ENCODE measurements at regions not wholly inside any gene's neighbourhood (a gene's known extent, or its start where the extent isn't known, plus 50 kb on each side); places are given as distances from the start of the nearest gene placed in this dataset.

DNA sequence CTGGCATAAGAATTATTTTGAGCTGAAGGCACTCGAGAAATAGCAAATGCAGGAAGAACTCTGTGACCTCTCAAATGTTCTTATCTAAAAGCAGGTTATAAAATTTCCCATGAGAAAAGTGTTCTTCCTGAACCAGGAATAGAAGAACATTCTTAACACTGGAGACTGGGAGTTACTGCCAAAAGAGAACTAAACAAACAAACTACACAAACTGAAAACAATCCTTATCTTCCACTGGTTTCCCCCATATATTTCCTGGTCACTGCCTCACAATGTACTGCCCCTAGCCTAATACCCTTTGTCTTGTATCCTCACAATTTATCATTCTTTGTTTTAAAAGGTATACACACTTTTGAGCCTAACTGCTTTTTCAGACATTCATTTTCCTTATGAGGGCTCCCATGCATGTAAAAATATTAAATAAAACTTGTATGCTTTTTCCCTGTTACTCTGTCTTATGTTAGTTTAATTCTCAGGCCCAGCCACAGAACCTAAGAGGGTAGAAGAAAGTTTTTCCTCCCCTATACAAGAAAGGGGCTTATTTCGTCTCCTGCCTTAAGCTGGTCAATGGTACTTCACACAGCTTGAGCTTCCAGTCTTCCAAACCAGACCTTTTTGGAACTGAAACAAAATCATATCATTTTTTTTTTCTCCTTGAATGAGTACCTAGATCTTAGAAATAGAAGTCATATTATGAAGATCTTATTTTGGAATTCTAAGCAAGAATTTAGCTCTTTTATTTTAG lies 110.6 kb downstream of the MSTN start:
- TF ChIP-seq, protein P1, sequence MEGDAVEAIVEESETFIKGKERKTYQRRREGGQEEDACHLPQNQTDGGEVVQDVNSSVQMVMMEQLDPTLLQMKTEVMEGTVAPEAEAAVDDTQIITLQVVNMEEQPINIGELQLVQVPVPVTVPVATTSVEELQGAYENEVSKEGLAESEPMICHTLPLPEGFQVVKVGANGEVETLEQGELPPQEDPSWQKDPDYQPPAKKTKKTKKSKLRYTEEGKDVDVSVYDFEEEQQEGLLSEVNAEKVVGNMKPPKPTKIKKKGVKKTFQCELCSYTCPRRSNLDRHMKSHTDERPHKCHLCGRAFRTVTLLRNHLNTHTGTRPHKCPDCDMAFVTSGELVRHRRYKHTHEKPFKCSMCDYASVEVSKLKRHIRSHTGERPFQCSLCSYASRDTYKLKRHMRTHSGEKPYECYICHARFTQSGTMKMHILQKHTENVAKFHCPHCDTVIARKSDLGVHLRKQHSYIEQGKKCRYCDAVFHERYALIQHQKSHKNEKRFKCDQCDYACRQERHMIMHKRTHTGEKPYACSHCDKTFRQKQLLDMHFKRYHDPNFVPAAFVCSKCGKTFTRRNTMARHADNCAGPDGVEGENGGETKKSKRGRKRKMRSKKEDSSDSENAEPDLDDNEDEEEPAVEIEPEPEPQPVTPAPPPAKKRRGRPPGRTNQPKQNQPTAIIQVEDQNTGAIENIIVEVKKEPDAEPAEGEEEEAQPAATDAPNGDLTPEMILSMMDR (IDR thresholded peaks at IDR 0.05), result no peak
- Mint-ChIP-seq H3K9me3 (no peaks in the 10 kb centered on the region), H3K36me3 (ENCODE audit: low read depth) (no peaks in the 10 kb centered on the region), H3K27me3 (ENCODE audit: insufficient read depth) (no peaks in the 10 kb centered on the region), H3K4me1 (ENCODE audit: low read depth) (peaks cover 12% of the 10 kb centered on the region), H3K27ac (no peak overlapping the region), H3K4me3 (no peak overlapping the region)
- DNase-seq, result no peak

- H3K27me3 Mint-ChIP-seq (ENCODE audit: insufficient read depth), result no peaks in the 10 kb centered on the region
- peaks cover 7% of the 10 kb centered on the region for H3K4me1 Mint-ChIP-seq (ENCODE audit: low read depth)
- no peak overlapping the region for H3K4me3 Mint-ChIP-seq
- TF ChIP-seq, protein P1 (IDR thresholded peaks at IDR 0.05), result no peak
- peaks cover 50% of the 10 kb centered on the region for H3K36me3 Mint-ChIP-seq (ENCODE audit: low read depth)
- H3K9me3 Mint-ChIP-seq, result peaks cover 53% of the 10 kb centered on the region
- no peak overlapping the region for H3K27ac Mint-ChIP-seq
- DNase-seq, result no peak
Measured at GRCh38 chr2:189943009-189943408, 119.5 kb downstream of the MSTN start.

- no peaks in the 10 kb centered on the region for H3K27me3 Mint-ChIP-seq (ENCODE audit: insufficient read depth)
- H3K4me1 Mint-ChIP-seq (ENCODE audit: low read depth), result peaks cover 25% of the 10 kb centered on the region
- TF ChIP-seq, protein P1 (IDR thresholded peaks at IDR 0.05), result no peak
- no peak overlapping the region for H3K4me3 Mint-ChIP-seq
- peaks cover 53% of the 10 kb centered on the region for H3K9me3 Mint-ChIP-seq
- H3K27ac Mint-ChIP-seq, result no peak overlapping the region
- peaks cover 61% of the 10 kb centered on the region for H3K36me3 Mint-ChIP-seq (ENCODE audit: low read depth)
- DNase-seq, result no peak
Measured at GRCh38 chr2:189940913-189941312, 121.6 kb downstream of the MSTN start.

DNA sequence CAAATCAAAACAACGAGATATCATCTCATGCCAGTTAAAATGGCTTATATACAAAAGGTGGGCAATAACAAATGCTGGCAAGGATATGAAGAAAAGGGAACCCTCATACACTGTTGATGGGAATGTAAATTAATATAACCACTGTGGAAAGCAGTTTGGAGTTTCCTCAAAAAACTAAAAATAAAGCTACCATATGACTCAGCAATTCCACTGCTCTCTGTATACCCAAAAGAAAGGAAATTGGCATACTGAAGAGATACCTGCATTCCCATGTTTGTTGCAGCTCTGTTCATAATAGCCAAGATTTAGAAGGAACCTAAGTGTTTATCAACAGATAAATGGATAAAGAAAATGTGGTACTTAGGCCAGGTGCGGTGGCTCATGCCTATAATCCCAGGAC lies 124.8 kb downstream of the MSTN start:
- Mint-ChIP-seq H3K9me3 (peaks cover 35% of the 10 kb centered on the region), H3K27me3 (ENCODE audit: insufficient read depth) (no peaks in the 10 kb centered on the region), H3K36me3 (ENCODE audit: low read depth) (peaks cover 51% of the 10 kb centered on the region), H3K27ac (peak overlapping the region; percentile 9; the same call in 1 of the 2 replicates), H3K4me1 (ENCODE audit: low read depth) (peaks cover 55% of the 10 kb centered on the region), H3K4me3 (no peak overlapping the region)
- TF ChIP-seq, protein P1 (IDR thresholded peaks at IDR 0.05), result no peak
- DNase-seq, result no peak

DNA sequence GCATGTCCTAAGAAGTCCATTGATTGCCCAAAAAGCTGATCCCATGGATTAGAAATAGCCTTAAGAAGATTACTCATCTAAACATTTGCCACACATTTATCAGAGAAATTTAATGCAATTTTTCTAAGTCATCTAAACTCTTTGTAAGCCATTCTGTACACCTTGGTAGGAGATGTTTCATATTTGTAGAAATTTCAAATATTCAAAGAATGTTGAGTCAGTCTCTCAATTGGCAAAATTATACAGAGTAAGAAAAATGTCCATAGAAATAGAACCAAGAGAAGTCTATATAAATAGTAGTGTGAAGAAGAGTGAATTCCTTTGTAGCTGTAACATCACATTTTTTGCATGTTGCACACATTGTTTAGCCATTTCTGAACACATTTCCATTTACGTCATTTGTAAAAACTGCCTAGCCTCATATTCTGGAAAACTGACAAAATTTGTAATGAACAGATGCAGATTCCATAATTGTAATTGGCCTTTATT lies 128.6 kb downstream of the MSTN start:
- Mint-ChIP-seq H3K36me3 (ENCODE audit: low read depth) (peaks cover 21% of the 10 kb centered on the region), H3K4me1 (ENCODE audit: low read depth) (peaks cover 65% of the 10 kb centered on the region), H3K9me3 (no peaks in the 10 kb centered on the region; the same call in 1 of the 2 replicates), H3K27me3 (ENCODE audit: insufficient read depth) (no peaks in the 10 kb centered on the region), H3K4me3 (peak overlapping the region; percentile 13; the same call in 1 of the 2 replicates), H3K27ac (peak overlapping the region; percentile 20)
- TF ChIP-seq, protein P1 (IDR thresholded peaks at IDR 0.05), result no peak
- DNase-seq, result peak; percentile 77

Measured in HFFc6 (cell line).